Ovary (tissue), 3 donors: ENCODE measurements at regions not wholly inside any gene's neighbourhood (a gene's known extent, or its start where the extent isn't known, plus 50 kb on each side); places are given as distances from the start of the nearest gene placed in this dataset.
"Not testable (repeated sequence)": the region's sequence is repeated elsewhere in the genome, so short reads cannot be mapped to it uniquely, and the experiment has no call there.

ENCODE experiments used
- EP300 ChIP-seq: sonication (generic); formaldehyde crosslinking; IDR thresholded peaks from one replicate; pipeline ENCODE4 v1.6.1; 2017; ENCODE audit warnings: antibody characterized with exemption
- TF ChIP-seq, protein P1 (sequence below), 3 donors: fragments of 450-650 bp in 2 of 3; fragments of 200-600 bp in 1 of 3; IDR thresholded peaks; one replicate each; pipeline versions ENCODE4 v1.5.1 to v1.8.0; 2016 to 2022; ENCODE audit warnings: antibody characterized with exemption in 3 of 3, mild to moderate bottlenecking in 1 of 3
- donor health status: DM: no; HTN: no; CAD: no.

GRCh38 chr7:32205298-32205824, 135.2 kb upstream of the PDE1C start:
- TF ChIP-seq EP300: not testable (repeated sequence)
- TF ChIP-seq, protein P1, sequence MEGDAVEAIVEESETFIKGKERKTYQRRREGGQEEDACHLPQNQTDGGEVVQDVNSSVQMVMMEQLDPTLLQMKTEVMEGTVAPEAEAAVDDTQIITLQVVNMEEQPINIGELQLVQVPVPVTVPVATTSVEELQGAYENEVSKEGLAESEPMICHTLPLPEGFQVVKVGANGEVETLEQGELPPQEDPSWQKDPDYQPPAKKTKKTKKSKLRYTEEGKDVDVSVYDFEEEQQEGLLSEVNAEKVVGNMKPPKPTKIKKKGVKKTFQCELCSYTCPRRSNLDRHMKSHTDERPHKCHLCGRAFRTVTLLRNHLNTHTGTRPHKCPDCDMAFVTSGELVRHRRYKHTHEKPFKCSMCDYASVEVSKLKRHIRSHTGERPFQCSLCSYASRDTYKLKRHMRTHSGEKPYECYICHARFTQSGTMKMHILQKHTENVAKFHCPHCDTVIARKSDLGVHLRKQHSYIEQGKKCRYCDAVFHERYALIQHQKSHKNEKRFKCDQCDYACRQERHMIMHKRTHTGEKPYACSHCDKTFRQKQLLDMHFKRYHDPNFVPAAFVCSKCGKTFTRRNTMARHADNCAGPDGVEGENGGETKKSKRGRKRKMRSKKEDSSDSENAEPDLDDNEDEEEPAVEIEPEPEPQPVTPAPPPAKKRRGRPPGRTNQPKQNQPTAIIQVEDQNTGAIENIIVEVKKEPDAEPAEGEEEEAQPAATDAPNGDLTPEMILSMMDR (IDR thresholded peaks at IDR 0.05): not testable (repeated sequence)
